Stimulated activated CD4-positive, alpha-beta T cell treated with anti-CD3 and anti-CD28 coated beads, TNF-alpha, amount 100 ng/mL, for 48 hours (primary cell): ENCODE measurements at regions not wholly inside any gene's neighbourhood (a gene's known extent, or its start where the extent isn't known, plus 50 kb on each side); places are given as distances from the start of the nearest gene placed in this dataset.

Experiments used
- DNase-seq, 3 donors: peaks; one replicate each; pipeline ENCODE4 v3.0.0-alpha.2; 2020; ENCODE audit warnings: low read depth in 3 of 3

DNA sequence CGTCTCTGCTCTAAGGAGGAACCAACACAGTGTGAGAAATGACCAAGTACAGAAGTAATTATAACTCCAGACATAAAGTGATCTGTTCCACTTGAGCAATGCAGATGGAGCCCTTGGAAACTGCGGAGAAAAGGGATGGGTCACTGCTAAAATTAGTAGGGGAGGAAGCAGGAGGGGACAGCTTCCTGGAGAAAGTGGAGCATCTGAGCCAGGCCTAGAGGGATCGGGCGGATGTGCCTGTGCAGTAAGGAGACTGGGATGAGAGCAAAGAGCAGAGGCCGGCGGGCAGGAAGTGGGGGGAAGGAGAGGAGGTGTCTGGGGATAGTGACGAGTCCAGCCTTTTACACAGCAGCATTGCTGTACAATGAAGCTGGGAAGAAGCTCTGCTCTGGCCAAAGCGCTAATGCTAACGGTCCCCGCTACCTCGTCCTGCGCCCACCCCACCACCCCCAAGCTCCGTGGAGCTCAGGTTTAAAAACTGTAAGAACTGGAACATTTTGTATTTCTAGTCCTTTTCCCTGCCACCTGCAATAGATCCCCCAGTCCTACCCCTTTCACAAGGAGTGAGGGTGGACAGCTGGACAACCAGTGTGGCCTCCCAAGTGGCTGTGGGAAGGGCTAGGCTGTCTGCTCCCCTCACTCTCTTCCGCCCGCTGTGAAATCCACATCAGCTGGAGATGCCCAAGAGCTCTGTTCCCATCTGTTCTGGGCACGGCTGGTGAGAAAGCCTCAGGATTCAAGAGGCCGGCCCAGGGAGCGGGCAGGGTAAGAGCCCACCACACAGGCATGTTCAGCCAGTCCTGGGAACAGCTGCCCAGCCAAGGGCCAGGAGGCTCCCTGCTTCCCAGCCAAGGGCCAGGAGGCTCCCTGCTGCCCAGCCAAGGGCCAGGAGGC, 53.0 kb upstream of the HES1 start:
- DNase-seq = no peak

DNA sequence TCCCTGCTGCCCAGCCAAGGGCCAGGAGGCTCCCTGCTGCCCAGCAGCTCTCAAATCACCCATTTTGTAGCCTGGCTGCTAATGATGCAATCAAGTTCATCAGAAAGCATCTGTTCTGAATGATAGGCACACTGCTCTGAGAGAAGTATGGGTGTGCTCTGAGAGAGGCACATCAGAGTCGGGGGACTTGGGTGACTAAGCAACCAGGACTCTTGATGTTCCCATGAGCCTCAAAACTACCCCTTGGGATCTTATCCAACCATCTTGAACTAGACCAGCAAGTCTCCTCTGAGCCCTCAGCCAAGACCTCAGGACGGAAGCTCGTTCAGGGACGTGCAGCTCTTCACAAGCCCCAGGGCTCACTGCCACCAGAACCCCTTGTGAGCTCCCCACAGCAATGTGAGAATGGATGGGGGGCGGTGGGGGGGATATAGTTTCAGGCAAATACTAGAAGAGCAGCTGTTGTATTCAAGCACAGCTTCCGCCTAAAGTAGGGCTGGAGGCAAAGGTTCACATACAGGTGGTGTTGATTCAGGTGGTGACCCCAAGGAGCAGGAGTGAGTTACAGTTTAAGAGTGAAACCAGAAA, 52.2 kb upstream of the HES1 start:
- DNase-seq = no peak

GRCh38 chr3:194084284-194084683, 51.7 kb upstream of the HES1 start:
- no peak for DNase-seq
